ENCODE measurements at regions not wholly inside any gene's neighbourhood (a gene's known extent, or its start where the extent isn't known, plus 50 kb on each side); places are given as distances from the start of the nearest gene placed in this dataset.

GRCh38 chr1:67958472-67958871, 92.0 kb downstream of the DIRAS3 start:
- Histone ChIP-seq H3K4me1 (no peaks in the 10 kb centered on the region), H3K36me3 (no peaks in the 10 kb centered on the region), H3K9me3 (replicated peaks) (no peaks in the 10 kb centered on the region), H3K4me3 (no peak overlapping the region), H3K27me3 (no peaks in the 10 kb centered on the region; the same call in 1 of the 2 replicates), H3K27ac (no peak overlapping the region)
- no peak for DNase-seq

GRCh38 chr1:67957066-67957465, 93.4 kb downstream of the DIRAS3 start:
- no peak for DNase-seq
- Histone ChIP-seq H3K27ac (no peak overlapping the region), H3K4me1 (no peaks in the 10 kb centered on the region), H3K9me3 (replicated peaks) (no peaks in the 10 kb centered on the region), H3K4me3 (no peak overlapping the region), H3K27me3 (no peaks in the 10 kb centered on the region; the same call in 1 of the 2 replicates), H3K36me3 (no peaks in the 10 kb centered on the region)

- no peaks in the 10 kb centered on the region for H3K4me1 ChIP-seq
- H3K36me3 ChIP-seq = no peaks in the 10 kb centered on the region
- H3K9me3 ChIP-seq (replicated peaks) = no peaks in the 10 kb centered on the region
- H3K27me3 ChIP-seq = no peaks in the 10 kb centered on the region; the same call in 1 of the 2 replicates
- no peak for DNase-seq
- no peak overlapping the region for H3K4me3 ChIP-seq
- no peak overlapping the region for H3K27ac ChIP-seq
These were observed 94.3 kb downstream of the DIRAS3 start for GRCh38 chr1:67956116-67956515.

- Histone ChIP-seq H3K36me3 (no peaks in the 10 kb centered on the region), H3K4me3 (no peak overlapping the region), H3K9me3 (replicated peaks) (no peaks in the 10 kb centered on the region), H3K27ac (no peak overlapping the region), H3K27me3 (no peaks in the 10 kb centered on the region; the same call in 1 of the 2 replicates), H3K4me1 (no peaks in the 10 kb centered on the region)
- no peak for DNase-seq
These were observed 94.8 kb downstream of the DIRAS3 start for GRCh38 chr1:67955591-67955990.

- Histone ChIP-seq H3K27me3 (peaks cover 4% of the 10 kb centered on the region; the same call in 1 of the 2 replicates), H3K27ac (no peak overlapping the region), H3K4me1 (no peaks in the 10 kb centered on the region), H3K36me3 (no peaks in the 10 kb centered on the region), H3K4me3 (no peak overlapping the region), H3K9me3 (replicated peaks) (no peaks in the 10 kb centered on the region)
- DNase-seq = no peak
These were observed 97.1 kb downstream of the DIRAS3 start for GRCh38 chr1:67953301-67953700.

- no peak for DNase-seq
- H3K27ac ChIP-seq = no peak overlapping the region
These were observed 98.4 kb downstream of the DIRAS3 start for GRCh38 chr1:67952071-67952470.

GRCh38 chr1:67951014-67951413, 99.4 kb downstream of the DIRAS3 start:
- no peak for DNase-seq
- Histone ChIP-seq H3K36me3 (no peaks in the 10 kb centered on the region), H3K27ac (no peak overlapping the region), H3K4me1 (no peaks in the 10 kb centered on the region; the same call in 1 of the 2 replicates), H3K4me3 (no peak overlapping the region), H3K9me3 (replicated peaks) (no peaks in the 10 kb centered on the region), H3K27me3 (peaks cover 4% of the 10 kb centered on the region; the same call in 1 of the 2 replicates)

More at GRCh38 chr1:67952071-67952470, 98.4 kb downstream of the DIRAS3 start:
- H3K4me1 ChIP-seq = no peaks in the 10 kb centered on the region
- peaks cover 4% of the 10 kb centered on the region; the same call in 1 of the 2 replicates for H3K27me3 ChIP-seq
- H3K9me3 ChIP-seq (replicated peaks) = no peaks in the 10 kb centered on the region
- no peak overlapping the region for H3K4me3 ChIP-seq
- no peaks in the 10 kb centered on the region for H3K36me3 ChIP-seq

GRCh38 chr1:67948151-67949080, 102.0 kb downstream of the DIRAS3 start:
- no peak for DNase-seq
- peaks cover 3% of the 10 kb centered on the region; the same call in 1 of the 2 replicates for H3K4me1 ChIP-seq
- no peaks in the 10 kb centered on the region for H3K36me3 ChIP-seq
- H3K27ac ChIP-seq = no peak overlapping the region
- peaks cover 4% of the 10 kb centered on the region; the same call in 1 of the 2 replicates for H3K27me3 ChIP-seq
- H3K9me3 ChIP-seq (replicated peaks) = no peaks in the 10 kb centered on the region
- no peak overlapping the region for H3K4me3 ChIP-seq

- H3K27ac ChIP-seq = no peak overlapping the region
- peaks cover 3% of the 10 kb centered on the region; the same call in 1 of the 2 replicates for H3K4me1 ChIP-seq
- DNase-seq = no peak
- H3K27me3 ChIP-seq = peaks cover 4% of the 10 kb centered on the region; the same call in 1 of the 2 replicates
- H3K9me3 ChIP-seq (replicated peaks) = no peaks in the 10 kb centered on the region
- H3K36me3 ChIP-seq = no peaks in the 10 kb centered on the region
- no peak overlapping the region for H3K4me3 ChIP-seq
These were observed 103.3 kb downstream of the DIRAS3 start for GRCh38 chr1:67947114-67947513.

- Histone ChIP-seq H3K4me3 (no peak overlapping the region), H3K9me3 (replicated peaks) (no peaks in the 10 kb centered on the region), H3K27me3 (peaks cover 4% of the 10 kb centered on the region; the same call in 1 of the 2 replicates), H3K27ac (no peak overlapping the region), H3K36me3 (no peaks in the 10 kb centered on the region), H3K4me1 (peaks cover 3% of the 10 kb centered on the region; the same call in 1 of the 2 replicates)
- peak; percentile 23 to 30 for DNase-seq
These were observed 104.6 kb downstream of the DIRAS3 start for GRCh38 chr1:67945733-67946374.

- Histone ChIP-seq H3K27ac (no peak overlapping the region), H3K4me3 (no peak overlapping the region), H3K4me1 (peaks cover 3% of the 10 kb centered on the region; the same call in 1 of the 2 replicates), H3K27me3 (no peaks in the 10 kb centered on the region), H3K9me3 (replicated peaks) (no peaks in the 10 kb centered on the region), H3K36me3 (no peaks in the 10 kb centered on the region)
- no peak for DNase-seq
These were observed 108.2 kb downstream of the DIRAS3 start for GRCh38 chr1:67942274-67942673.

GRCh38 chr1:67941746-67942145, 108.5 kb upstream of the GNG12 start:
- Histone ChIP-seq H3K27me3 (no peaks in the 10 kb centered on the region), H3K4me3 (no peak overlapping the region), H3K36me3 (no peaks in the 10 kb centered on the region), H3K9me3 (replicated peaks) (no peaks in the 10 kb centered on the region), H3K27ac (no peak overlapping the region), H3K4me1 (peaks cover 3% of the 10 kb centered on the region; the same call in 1 of the 2 replicates)
- no peak for DNase-seq

- no peaks in the 10 kb centered on the region for H3K9me3 ChIP-seq (replicated peaks)
- H3K27me3 ChIP-seq = no peaks in the 10 kb centered on the region
- H3K27ac ChIP-seq = no peak overlapping the region
- H3K4me1 ChIP-seq = peaks cover 3% of the 10 kb centered on the region; the same call in 1 of the 2 replicates
- no peaks in the 10 kb centered on the region for H3K36me3 ChIP-seq
- DNase-seq = no peak
- H3K4me3 ChIP-seq = no peak overlapping the region
These were observed 107.9 kb upstream of the GNG12 start for GRCh38 chr1:67941155-67941554.

- DNase-seq = no peak
- Histone ChIP-seq H3K27me3 (no peaks in the 10 kb centered on the region), H3K27ac (no peak overlapping the region), H3K4me1 (no peaks in the 10 kb centered on the region), H3K36me3 (no peaks in the 10 kb centered on the region), H3K4me3 (no peak overlapping the region), H3K9me3 (replicated peaks) (no peaks in the 10 kb centered on the region)
These were observed 106.7 kb upstream of the GNG12 start for GRCh38 chr1:67939942-67940341.

GRCh38 chr1:67939186-67939743, 106.0 kb upstream of the GNG12 start:
- H3K4me3 ChIP-seq = no peak overlapping the region
- DNase-seq = no peak
- no peaks in the 10 kb centered on the region for H3K4me1 ChIP-seq
- H3K27ac ChIP-seq = no peak overlapping the region
- H3K36me3 ChIP-seq = no peaks in the 10 kb centered on the region
- no peaks in the 10 kb centered on the region for H3K27me3 ChIP-seq
- H3K9me3 ChIP-seq (replicated peaks) = no peaks in the 10 kb centered on the region

Data from SJCRH30 (cell line).